ENCODE measurements at regions not wholly inside any gene's neighbourhood (a gene's known extent, or its start where the extent isn't known, plus 50 kb on each side); places are given as distances from the start of the nearest gene placed in this dataset.

DNA sequence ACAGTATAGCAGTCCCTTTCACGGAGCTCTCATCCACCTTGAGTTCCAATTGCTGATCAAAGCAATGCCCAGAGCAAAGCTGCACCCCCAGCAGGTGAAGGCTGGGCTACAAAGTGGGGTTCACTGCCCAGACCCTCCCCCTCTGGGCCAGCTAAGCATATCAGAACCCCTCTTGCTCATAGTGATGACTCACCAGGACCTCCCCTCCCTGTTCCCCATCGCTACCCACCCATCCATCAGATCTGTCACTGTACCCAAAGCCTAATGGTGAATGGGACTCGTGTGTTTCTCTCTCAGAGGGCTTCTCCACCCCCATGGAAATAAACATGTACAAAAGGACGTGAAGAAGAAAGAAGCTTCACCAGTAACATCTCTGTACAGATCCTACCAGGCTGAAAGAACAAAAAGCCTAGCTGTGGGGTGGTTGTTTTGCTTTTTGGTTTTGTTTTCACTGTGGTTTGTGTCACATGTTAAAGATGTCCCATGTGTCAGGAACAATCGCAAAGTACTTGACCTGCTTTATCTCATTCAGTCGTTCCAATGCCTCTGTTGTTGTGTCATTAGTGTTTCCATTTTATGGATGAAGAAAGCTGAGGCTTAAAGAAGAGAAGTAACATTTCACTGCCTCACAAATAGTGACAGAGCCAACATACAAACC, 518.5 kb downstream of the CD83 start:
- Mint-ChIP-seq H3K36me3 (no peaks in the 10 kb centered on the region), H3K4me1 (peaks cover 20% of the 10 kb centered on the region), H3K27ac (no peak overlapping the region), H3K27me3 (ENCODE audit: low read depth) (peaks cover 42% of the 10 kb centered on the region), H3K4me3 (no peak overlapping the region), H3K9me3 (no peaks in the 10 kb centered on the region)
- no peak for TF ChIP-seq CTCF (IDR thresholded peaks at IDR 0.05; ENCODE audit: unreplicated experiment)
- no peak for DNase-seq (ENCODE audit: low spot score in 2 of 2, unreplicated experiment in 2 of 2)

DNA sequence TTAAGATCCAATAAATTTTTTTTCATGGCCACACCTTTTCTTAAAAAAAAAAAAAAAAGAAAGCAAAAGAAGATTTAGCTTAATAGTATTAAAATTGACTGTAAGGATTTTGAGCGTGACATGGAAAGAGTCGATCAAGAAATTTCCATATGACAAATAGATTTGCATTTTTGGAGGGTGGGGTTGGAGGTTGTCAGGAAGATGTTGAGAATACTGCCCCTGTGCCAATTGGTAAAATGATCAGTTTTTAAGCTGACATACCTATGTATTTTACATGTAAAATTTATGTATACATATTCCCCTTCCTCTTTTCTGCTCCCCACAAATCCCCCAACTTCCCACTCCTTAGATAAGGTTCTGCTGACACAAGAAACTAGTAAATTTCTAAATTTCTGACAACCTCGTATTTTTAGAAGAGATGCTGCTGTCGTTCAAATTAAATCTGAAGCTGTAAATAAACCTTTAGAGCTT, 520.9 kb downstream of the CD83 start:
- Mint-ChIP-seq H3K9me3 (no peaks in the 10 kb centered on the region), H3K36me3 (no peaks in the 10 kb centered on the region), H3K27ac (no peak overlapping the region), H3K4me3 (peak overlapping the region; percentile 33), H3K27me3 (ENCODE audit: low read depth) (peaks cover 35% of the 10 kb centered on the region), H3K4me1 (peaks cover 23% of the 10 kb centered on the region)
- DNase-seq (ENCODE audit: low spot score in 2 of 2, unreplicated experiment in 2 of 2): no peak
- no peak for TF ChIP-seq CTCF (IDR thresholded peaks at IDR 0.05; ENCODE audit: unreplicated experiment)

GRCh38 chr6:14638906-14639761, 521.6 kb downstream of the CD83 start:
- H3K27ac Mint-ChIP-seq: peak overlapping the region; percentile 26
- no peaks in the 10 kb centered on the region for H3K9me3 Mint-ChIP-seq
- no peaks in the 10 kb centered on the region for H3K36me3 Mint-ChIP-seq
- H3K4me1 Mint-ChIP-seq: peaks cover 23% of the 10 kb centered on the region
- peak overlapping the region; percentile 33 for H3K4me3 Mint-ChIP-seq
- H3K27me3 Mint-ChIP-seq (ENCODE audit: low read depth): peaks cover 31% of the 10 kb centered on the region
- no peak for DNase-seq (ENCODE audit: low spot score in 2 of 2, unreplicated experiment in 2 of 2)
- no peak for TF ChIP-seq CTCF (IDR thresholded peaks at IDR 0.05; ENCODE audit: unreplicated experiment)

DNA sequence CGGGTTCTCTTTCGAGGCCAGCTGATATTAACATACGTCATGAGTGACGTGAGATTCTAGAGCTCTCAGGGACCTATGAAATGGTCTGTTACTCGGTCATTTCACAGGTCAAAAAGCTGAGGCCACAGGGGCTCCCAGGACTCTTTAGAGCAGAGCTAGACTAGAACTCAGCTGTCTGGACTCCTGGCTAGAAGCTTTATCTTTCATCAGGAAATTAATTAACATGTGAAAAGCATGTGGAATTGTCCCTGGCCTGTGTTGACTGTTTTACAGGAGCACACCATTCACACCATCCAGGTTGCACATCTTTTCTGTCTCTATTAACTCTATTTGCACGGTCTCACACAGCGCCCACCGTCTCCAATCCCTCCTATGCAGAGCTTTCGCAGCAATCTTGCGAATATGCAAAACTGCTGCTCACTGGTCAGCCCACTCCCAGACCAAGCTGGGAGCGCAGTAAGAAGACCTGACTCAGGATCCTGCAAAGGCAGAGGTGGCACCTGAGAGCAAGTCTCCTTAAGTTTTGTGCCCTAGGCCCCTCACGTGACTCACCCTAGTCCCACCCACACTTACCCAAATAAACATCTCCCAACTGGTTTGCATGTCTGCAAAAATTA, 522.5 kb downstream of the CD83 start:
- no peak for DNase-seq (ENCODE audit: low spot score in 2 of 2, unreplicated experiment in 2 of 2)
- Mint-ChIP-seq H3K27me3 (ENCODE audit: low read depth) (peaks cover 33% of the 10 kb centered on the region), H3K36me3 (no peaks in the 10 kb centered on the region), H3K4me1 (peaks cover 23% of the 10 kb centered on the region), H3K27ac (no peak overlapping the region), H3K9me3 (no peaks in the 10 kb centered on the region), H3K4me3 (no peak overlapping the region)
- TF ChIP-seq CTCF (IDR thresholded peaks at IDR 0.05; ENCODE audit: unreplicated experiment): no peak

DNA sequence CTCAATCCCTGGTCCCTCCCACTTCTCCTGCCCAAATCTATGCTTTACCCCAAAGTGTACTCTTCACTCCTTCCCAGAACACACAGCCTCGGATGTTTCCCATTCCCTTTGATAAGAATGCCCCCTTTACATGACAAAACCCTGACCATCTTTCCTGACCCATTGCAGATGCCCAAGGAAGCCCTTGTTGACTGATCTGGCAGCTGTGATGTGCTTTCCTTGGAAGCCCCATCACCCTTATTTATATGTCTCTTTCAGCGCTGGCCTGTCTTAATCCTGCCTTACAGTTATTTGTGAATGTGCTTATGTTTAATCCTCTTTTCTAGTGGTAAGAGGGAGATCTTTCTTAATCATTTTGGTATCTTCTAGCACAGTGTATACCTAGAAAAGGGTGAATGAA, 523.1 kb downstream of the CD83 start:
- H3K4me1 Mint-ChIP-seq: peaks cover 23% of the 10 kb centered on the region
- H3K27ac Mint-ChIP-seq: no peak overlapping the region
- H3K36me3 Mint-ChIP-seq: no peaks in the 10 kb centered on the region

More for the DNA sequence above, 523.1 kb downstream of the CD83 start:
- no peak for TF ChIP-seq CTCF (IDR thresholded peaks at IDR 0.05; ENCODE audit: unreplicated experiment)
- Mint-ChIP-seq H3K27me3 (ENCODE audit: low read depth) (peaks cover 35% of the 10 kb centered on the region), H3K9me3 (no peaks in the 10 kb centered on the region), H3K4me3 (no peak overlapping the region)
- no peak for DNase-seq (ENCODE audit: low spot score in 2 of 2, unreplicated experiment in 2 of 2)
